GM23338 (cell line): ENCODE measurements at regions not wholly inside any gene's neighbourhood (a gene's known extent, or its start where the extent isn't known, plus 50 kb on each side); places are given as distances from the start of the nearest gene placed in this dataset.

Experiments used
- ATAC-seq: fragments of 200-7000 bp; cut with Tn5 transposase; 3 replicates; pipeline ENCODE4 v1.9.1; 2020
- DNase-seq: peaks from one replicate; pipeline ENCODE4 v3.0.0-alpha.2; 2015; ENCODE audit warnings: low spot score
- H2AFZ ChIP-seq: fragments of 200-600 bp; sonication (generic); 2 replicates; pipeline ENCODE4 v1.8.0; 2016; ENCODE audit warnings: antibody characterized with exemption, mild to moderate bottlenecking, moderate library complexity
- H3F3A ChIP-seq: fragments of 200-600 bp; sonication (generic); replicated peaks from 2 replicates; pipeline ENCODE4 v1.8.0; 2017; ENCODE audit warnings: antibody characterized with exemption, mixed run types, low read depth
- H3K27ac ChIP-seq: fragments of 200-600 bp; sonication (generic); 2 replicates; pipeline ENCODE4 v1.6.1; 2016; ENCODE audit warnings: low read depth
- H3K27me3 ChIP-seq: fragments of 200-600 bp; sonication (generic); 2 replicates; pipeline ENCODE4 v1.8.0; 2016; ENCODE audit warnings: mild to moderate bottlenecking, mixed run types, moderate library complexity; ENCODE audit not compliant: insufficient read depth
- H3K36me3 ChIP-seq: fragments of 200-600 bp; sonication (generic); 2 replicates; pipeline ENCODE4 v1.8.0; 2016; ENCODE audit warnings: mild to moderate bottlenecking; ENCODE audit not compliant: insufficient read depth
- H3K4me1 ChIP-seq: fragments of 200-600 bp; sonication (generic); 2 replicates; pipeline ENCODE4 v1.8.0; 2016; ENCODE audit warnings: mild to moderate bottlenecking, moderate library complexity; ENCODE audit not compliant: insufficient read depth
- H3K4me2 ChIP-seq: fragments of 200-600 bp; sonication (generic); 2 replicates; pipeline ENCODE4 v1.7.1; 2017; ENCODE audit warnings: mixed run types
- H3K4me3 ChIP-seq: fragments of 200-600 bp; sonication (generic); 2 replicates; pipeline ENCODE4 v1.6.1; 2016; ENCODE audit warnings: mixed run types
- H3K79me2 ChIP-seq: fragments of 200-600 bp; sonication (generic); replicated peaks from 2 replicates; pipeline ENCODE4 v1.8.0; 2017; ENCODE audit warnings: mild to moderate bottlenecking; ENCODE audit not compliant: insufficient read depth
- H3K9me2 ChIP-seq: fragments of 200-600 bp; sonication (generic); 2 replicates; pipeline ENCODE4 v1.8.0; 2017; ENCODE audit not compliant: insufficient read depth
- H4K20me1 ChIP-seq: fragments of 200-600 bp; sonication (generic); replicated peaks from 2 replicates; pipeline ENCODE4 v1.8.0; 2017; ENCODE audit warnings: mild to moderate bottlenecking; ENCODE audit not compliant: insufficient read depth
- H3K27ac Mint-ChIP-seq: 2 replicates; pipeline ENCODE4 v1.8.0; 2020; ENCODE audit warnings: inconsistent platforms, mild to moderate bottlenecking, moderate library complexity, mixed read lengths
- H3K27me3 Mint-ChIP-seq: 3 replicates; pipeline ENCODE4 v1.8.0; 2022; ENCODE audit warnings: low read depth, mild to moderate bottlenecking, moderate library complexity, mixed read lengths, inconsistent platforms; ENCODE audit not compliant: insufficient read depth, poor library complexity
- H3K36me3 Mint-ChIP-seq: 3 replicates; pipeline ENCODE4 v1.8.0; 2021; ENCODE audit warnings: low read depth, mild to moderate bottlenecking, inconsistent platforms, moderate library complexity, mixed read lengths
- H3K4me1 Mint-ChIP-seq: 3 replicates; pipeline ENCODE4 v1.8.0; 2020; ENCODE audit warnings: mild to moderate bottlenecking, inconsistent platforms, mixed read lengths
- H3K4me3 Mint-ChIP-seq: 3 replicates; pipeline ENCODE4 v1.8.0; 2021; ENCODE audit warnings: moderate library complexity, mild to moderate bottlenecking, inconsistent platforms, mixed read lengths
- H3K9me3 Mint-ChIP-seq: 3 replicates; pipeline ENCODE4 v1.8.0; 2020; ENCODE audit warnings: moderate library complexity, mild to moderate bottlenecking, inconsistent platforms, mixed read lengths
- CREB1 ChIP-seq: fragments of 250-450 bp; sonication (Bioruptor Pico); IDR thresholded peaks from 2 replicates; pipeline ENCODE4 v1.5.0; 2020; ENCODE audit warnings: low read depth, mild to moderate bottlenecking, moderate library complexity
- EZH2 ChIP-seq: fragments of 200-600 bp; sonication (generic); IDR thresholded peaks from one replicate; pipeline ENCODE4 v1.8.0; 2017; ENCODE audit warnings: antibody characterized with exemption, mild to moderate bottlenecking, low read depth; ENCODE audit not compliant: unreplicated experiment
- EZH2phosphoT487 ChIP-seq: fragments of 200-600 bp; sonication (generic); IDR thresholded peaks from one replicate; pipeline ENCODE4 v1.8.1; 2018; ENCODE audit warnings: antibody characterized with exemption; ENCODE audit not compliant: unreplicated experiment
- JUNB ChIP-seq: IDR thresholded peaks from one replicate; pipeline ENCODE4 v1.6.1; 2016; ENCODE audit warnings: antibody characterized with exemption; ENCODE audit not compliant: unreplicated experiment
- STAT1 ChIP-seq: IDR thresholded peaks from one replicate; pipeline ENCODE4 v1.6.1; 2016; ENCODE audit warnings: antibody characterized with exemption; ENCODE audit not compliant: unreplicated experiment
- ZNF114 ChIP-seq: fragments of 250-450 bp; sonication (Bioruptor Pico); IDR thresholded peaks from 2 replicates; pipeline ENCODE4 v1.5.0; 2020; ENCODE audit warnings: mild to moderate bottlenecking, moderate library complexity
- ZNF331 ChIP-seq: fragments of 250-450 bp; sonication (Bioruptor Pico); IDR thresholded peaks from 2 replicates; pipeline ENCODE4 v1.5.0; 2020; ENCODE audit warnings: low read depth, mild to moderate bottlenecking, moderate library complexity
- TF ChIP-seq, protein P1 (sequence below): fragments of 250-450 bp; sonication (Bioruptor Pico); IDR thresholded peaks from 2 replicates; pipeline ENCODE4 v1.5.0; 2020; ENCODE audit warnings: mild to moderate bottlenecking, moderate library complexity

DNA sequence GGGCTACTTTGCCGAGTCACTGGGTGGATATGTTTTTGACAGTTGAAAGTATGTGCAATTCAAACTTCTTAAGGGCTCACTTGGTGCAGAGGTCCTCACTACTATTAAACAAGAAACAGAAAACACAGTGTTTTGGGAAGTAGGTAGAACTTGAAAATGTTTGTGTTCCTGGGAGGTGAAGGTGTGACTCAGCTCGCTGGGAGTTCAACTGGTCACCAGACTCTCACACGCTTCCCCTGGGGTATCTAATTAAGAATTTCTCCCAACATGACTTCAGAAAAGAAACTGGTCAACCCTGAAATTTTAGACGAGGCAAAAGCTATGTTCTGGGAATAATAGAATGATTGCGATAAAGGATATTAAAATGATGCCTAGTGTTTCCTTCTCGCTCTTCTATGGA, 1039.8 kb upstream of the SEMA6D start (continued):
- TF ChIP-seq, protein P1, sequence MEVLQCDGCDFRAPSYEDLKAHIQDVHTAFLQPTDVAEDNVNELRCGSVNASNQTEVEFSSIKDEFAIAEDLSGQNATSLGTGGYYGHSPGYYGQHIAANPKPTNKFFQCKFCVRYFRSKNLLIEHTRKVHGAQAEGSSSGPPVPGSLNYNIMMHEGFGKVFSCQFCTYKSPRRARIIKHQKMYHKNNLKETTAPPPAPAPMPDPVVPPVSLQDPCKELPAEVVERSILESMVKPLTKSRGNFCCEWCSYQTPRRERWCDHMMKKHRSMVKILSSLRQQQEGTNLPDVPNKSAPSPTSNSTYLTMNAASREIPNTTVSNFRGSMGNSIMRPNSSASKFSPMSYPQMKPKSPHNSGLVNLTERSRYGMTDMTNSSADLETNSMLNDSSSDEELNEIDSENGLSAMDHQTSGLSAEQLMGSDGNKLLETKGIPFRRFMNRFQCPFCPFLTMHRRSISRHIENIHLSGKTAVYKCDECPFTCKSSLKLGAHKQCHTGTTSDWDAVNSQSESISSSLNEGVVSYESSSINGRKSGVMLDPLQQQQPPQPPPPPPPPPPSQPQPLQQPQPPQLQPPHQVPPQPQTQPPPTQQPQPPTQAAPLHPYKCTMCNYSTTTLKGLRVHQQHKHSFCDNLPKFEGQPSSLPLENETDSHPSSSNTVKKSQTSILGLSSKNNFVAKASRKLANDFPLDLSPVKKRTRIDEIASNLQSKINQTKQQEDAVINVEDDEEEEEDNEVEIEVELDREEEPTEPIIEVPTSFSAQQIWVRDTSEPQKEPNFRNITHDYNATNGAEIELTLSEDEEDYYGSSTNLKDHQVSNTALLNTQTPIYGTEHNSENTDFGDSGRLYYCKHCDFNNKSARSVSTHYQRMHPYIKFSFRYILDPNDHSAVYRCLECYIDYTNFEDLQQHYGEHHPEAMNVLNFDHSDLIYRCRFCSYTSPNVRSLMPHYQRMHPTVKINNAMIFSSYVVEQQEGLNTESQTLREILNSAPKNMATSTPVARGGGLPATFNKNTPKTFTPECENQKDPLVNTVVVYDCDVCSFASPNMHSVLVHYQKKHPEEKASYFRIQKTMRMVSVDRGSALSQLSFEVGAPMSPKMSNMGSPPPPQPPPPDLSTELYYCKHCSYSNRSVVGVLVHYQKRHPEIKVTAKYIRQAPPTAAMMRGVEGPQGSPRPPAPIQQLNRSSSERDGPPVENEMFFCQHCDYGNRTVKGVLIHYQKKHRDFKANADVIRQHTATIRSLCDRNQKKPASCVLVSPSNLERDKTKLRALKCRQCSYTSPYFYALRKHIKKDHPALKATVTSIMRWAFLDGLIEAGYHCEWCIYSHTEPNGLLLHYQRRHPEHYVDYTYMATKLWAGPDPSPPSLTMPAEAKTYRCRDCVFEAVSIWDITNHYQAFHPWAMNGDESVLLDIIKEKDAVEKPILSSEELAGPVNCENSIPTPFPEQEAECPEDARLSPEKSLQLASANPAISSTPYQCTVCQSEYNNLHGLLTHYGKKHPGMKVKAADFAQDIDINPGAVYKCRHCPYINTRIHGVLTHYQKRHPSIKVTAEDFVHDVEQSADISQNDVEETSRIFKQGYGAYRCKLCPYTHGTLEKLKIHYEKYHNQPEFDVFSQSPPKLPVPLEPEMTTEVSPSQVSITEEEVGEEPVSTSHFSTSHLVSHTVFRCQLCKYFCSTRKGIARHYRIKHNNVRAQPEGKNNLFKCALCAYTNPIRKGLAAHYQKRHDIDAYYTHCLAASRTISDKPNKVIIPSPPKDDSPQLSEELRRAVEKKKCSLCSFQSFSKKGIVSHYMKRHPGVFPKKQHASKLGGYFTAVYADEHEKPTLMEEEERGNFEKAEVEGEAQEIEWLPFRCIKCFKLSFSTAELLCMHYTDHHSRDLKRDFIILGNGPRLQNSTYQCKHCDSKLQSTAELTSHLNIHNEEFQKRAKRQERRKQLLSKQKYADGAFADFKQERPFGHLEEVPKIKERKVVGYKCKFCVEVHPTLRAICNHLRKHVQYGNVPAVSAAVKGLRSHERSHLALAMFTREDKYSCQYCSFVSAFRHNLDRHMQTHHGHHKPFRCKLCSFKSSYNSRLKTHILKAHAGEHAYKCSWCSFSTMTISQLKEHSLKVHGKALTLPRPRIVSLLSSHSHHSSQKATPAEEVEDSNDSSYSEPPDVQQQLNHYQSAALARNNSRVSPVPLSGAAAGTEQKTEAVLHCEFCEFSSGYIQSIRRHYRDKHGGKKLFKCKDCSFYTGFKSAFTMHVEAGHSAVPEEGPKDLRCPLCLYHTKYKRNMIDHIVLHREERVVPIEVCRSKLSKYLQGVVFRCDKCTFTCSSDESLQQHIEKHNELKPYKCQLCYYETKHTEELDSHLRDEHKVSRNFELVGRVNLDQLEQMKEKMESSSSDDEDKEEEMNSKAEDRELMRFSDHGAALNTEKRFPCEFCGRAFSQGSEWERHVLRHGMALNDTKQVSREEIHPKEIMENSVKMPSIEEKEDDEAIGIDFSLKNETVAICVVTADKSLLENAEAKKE (CRISPR knock-in tag) = no peak
- TF ChIP-seq ZNF114 (CRISPR knock-in tag) = no peak

DNA sequence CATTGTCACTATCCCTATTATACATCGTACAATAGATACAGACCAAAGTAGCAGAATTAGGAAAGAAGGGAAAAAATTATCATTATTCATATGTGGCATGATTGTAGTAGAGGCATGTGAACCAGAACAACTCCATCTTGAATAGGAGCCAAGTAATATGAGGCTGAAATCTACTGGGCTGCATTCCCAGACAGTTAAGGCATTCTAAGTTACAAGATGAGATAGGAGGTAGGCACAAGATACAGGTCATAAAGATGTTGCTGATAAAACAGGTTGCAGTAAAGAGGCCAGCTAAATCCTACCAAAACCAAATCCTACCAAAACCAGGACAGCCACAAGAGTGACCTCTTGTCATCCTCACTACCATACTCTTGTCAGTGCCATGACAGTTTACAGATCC, 1035.4 kb upstream of the SEMA6D start:
- no peak overlapping the region for H3K4me3 ChIP-seq
- Mint-ChIP-seq H3K36me3 (no peaks in the 10 kb centered on the region; the same call in 2 of the 3 replicates), H3K27me3 (peaks cover 7% of the 10 kb centered on the region), H3K27ac (no peak overlapping the region), H3K9me3 (peaks cover 45% of the 10 kb centered on the region), H3K4me1 (peaks cover 20% of the 10 kb centered on the region), H3K4me3 (no peak overlapping the region)
- H3K4me2 ChIP-seq = no peak overlapping the region
- no peak overlapping the region for H3K27ac ChIP-seq
- no peaks in the 10 kb centered on the region for H3K36me3 ChIP-seq
- DNase-seq (no peak), ATAC-seq (no peak)
- H3K4me1 ChIP-seq = peaks cover 12% of the 10 kb centered on the region
- H2AFZ ChIP-seq = no peak overlapping the region
- no peaks in the 10 kb centered on the region for H3F3A ChIP-seq
- H3K79me2 ChIP-seq = no peaks in the 10 kb centered on the region
- no peaks in the 10 kb centered on the region for H4K20me1 ChIP-seq
- no peaks in the 10 kb centered on the region for H3K27me3 ChIP-seq
- H3K9me2 ChIP-seq = no peaks in the 10 kb centered on the region
- TF ChIP-seq ZNF331 (CRISPR knock-in tag) (no peak), STAT1 (no peak), EZH2 (no peak), EZH2phosphoT487 (no peak), JUNB (no peak), CREB1 (no peak)
- TF ChIP-seq, protein P1 (CRISPR knock-in tag) = no peak
